GM23338 (cell line): ENCODE measurements at regions not wholly inside any gene's neighbourhood (a gene's known extent, or its start where the extent isn't known, plus 50 kb on each side); places are given as distances from the start of the nearest gene placed in this dataset.

ENCODE experiments used
- ATAC-seq: fragments of 200-7000 bp; cut with Tn5 transposase; 3 replicates; pipeline ENCODE4 v1.9.1; 2020
- DNase-seq: peaks from one replicate; pipeline ENCODE4 v3.0.0-alpha.2; 2015; ENCODE audit warnings: low spot score
- H2AFZ ChIP-seq: fragments of 200-600 bp; sonication (generic); 2 replicates; pipeline ENCODE4 v1.8.0; 2016; ENCODE audit warnings: antibody characterized with exemption, mild to moderate bottlenecking, moderate library complexity
- H3F3A ChIP-seq: fragments of 200-600 bp; sonication (generic); replicated peaks from 2 replicates; pipeline ENCODE4 v1.8.0; 2017; ENCODE audit warnings: antibody characterized with exemption, mixed run types, low read depth
- H3K27ac ChIP-seq: fragments of 200-600 bp; sonication (generic); 2 replicates; pipeline ENCODE4 v1.6.1; 2016; ENCODE audit warnings: low read depth
- H3K27me3 ChIP-seq: fragments of 200-600 bp; sonication (generic); 2 replicates; pipeline ENCODE4 v1.8.0; 2016; ENCODE audit warnings: mild to moderate bottlenecking, mixed run types, moderate library complexity; ENCODE audit not compliant: insufficient read depth
- H3K36me3 ChIP-seq: fragments of 200-600 bp; sonication (generic); 2 replicates; pipeline ENCODE4 v1.8.0; 2016; ENCODE audit warnings: mild to moderate bottlenecking; ENCODE audit not compliant: insufficient read depth
- H3K4me1 ChIP-seq: fragments of 200-600 bp; sonication (generic); 2 replicates; pipeline ENCODE4 v1.8.0; 2016; ENCODE audit warnings: mild to moderate bottlenecking, moderate library complexity; ENCODE audit not compliant: insufficient read depth
- H3K4me2 ChIP-seq: fragments of 200-600 bp; sonication (generic); 2 replicates; pipeline ENCODE4 v1.7.1; 2017; ENCODE audit warnings: mixed run types
- H3K4me3 ChIP-seq: fragments of 200-600 bp; sonication (generic); 2 replicates; pipeline ENCODE4 v1.6.1; 2016; ENCODE audit warnings: mixed run types
- H3K79me2 ChIP-seq: fragments of 200-600 bp; sonication (generic); replicated peaks from 2 replicates; pipeline ENCODE4 v1.8.0; 2017; ENCODE audit warnings: mild to moderate bottlenecking; ENCODE audit not compliant: insufficient read depth
- H3K9me2 ChIP-seq: fragments of 200-600 bp; sonication (generic); 2 replicates; pipeline ENCODE4 v1.8.0; 2017; ENCODE audit not compliant: insufficient read depth
- H4K20me1 ChIP-seq: fragments of 200-600 bp; sonication (generic); replicated peaks from 2 replicates; pipeline ENCODE4 v1.8.0; 2017; ENCODE audit warnings: mild to moderate bottlenecking; ENCODE audit not compliant: insufficient read depth
- H3K27ac Mint-ChIP-seq: 2 replicates; pipeline ENCODE4 v1.8.0; 2020; ENCODE audit warnings: inconsistent platforms, mild to moderate bottlenecking, moderate library complexity, mixed read lengths
- H3K27me3 Mint-ChIP-seq: 3 replicates; pipeline ENCODE4 v1.8.0; 2022; ENCODE audit warnings: low read depth, mild to moderate bottlenecking, moderate library complexity, mixed read lengths, inconsistent platforms; ENCODE audit not compliant: insufficient read depth, poor library complexity
- H3K36me3 Mint-ChIP-seq: 3 replicates; pipeline ENCODE4 v1.8.0; 2021; ENCODE audit warnings: low read depth, mild to moderate bottlenecking, inconsistent platforms, moderate library complexity, mixed read lengths
- H3K4me1 Mint-ChIP-seq: 3 replicates; pipeline ENCODE4 v1.8.0; 2020; ENCODE audit warnings: mild to moderate bottlenecking, inconsistent platforms, mixed read lengths
- H3K4me3 Mint-ChIP-seq: 3 replicates; pipeline ENCODE4 v1.8.0; 2021; ENCODE audit warnings: moderate library complexity, mild to moderate bottlenecking, inconsistent platforms, mixed read lengths
- H3K9me3 Mint-ChIP-seq: 3 replicates; pipeline ENCODE4 v1.8.0; 2020; ENCODE audit warnings: moderate library complexity, mild to moderate bottlenecking, inconsistent platforms, mixed read lengths
- CREB1 ChIP-seq: fragments of 250-450 bp; sonication (Bioruptor Pico); IDR thresholded peaks from 2 replicates; pipeline ENCODE4 v1.5.0; 2020; ENCODE audit warnings: low read depth, mild to moderate bottlenecking, moderate library complexity
- EZH2 ChIP-seq: fragments of 200-600 bp; sonication (generic); IDR thresholded peaks from one replicate; pipeline ENCODE4 v1.8.0; 2017; ENCODE audit warnings: antibody characterized with exemption, mild to moderate bottlenecking, low read depth; ENCODE audit not compliant: unreplicated experiment
- EZH2phosphoT487 ChIP-seq: fragments of 200-600 bp; sonication (generic); IDR thresholded peaks from one replicate; pipeline ENCODE4 v1.8.1; 2018; ENCODE audit warnings: antibody characterized with exemption; ENCODE audit not compliant: unreplicated experiment
- JUNB ChIP-seq: IDR thresholded peaks from one replicate; pipeline ENCODE4 v1.6.1; 2016; ENCODE audit warnings: antibody characterized with exemption; ENCODE audit not compliant: unreplicated experiment
- NANOG ChIP-seq: IDR thresholded peaks from 2 replicates; pipeline ENCODE4 v1.6.1; 2016; ENCODE audit warnings: antibody characterized with exemption, borderline replicate concordance
- POLR2AphosphoS5 ChIP-seq: IDR thresholded peaks from 2 replicates; pipeline ENCODE4 v1.6.1; 2016; ENCODE audit warnings: antibody characterized with exemption, low read depth
- STAT1 ChIP-seq: IDR thresholded peaks from one replicate; pipeline ENCODE4 v1.6.1; 2016; ENCODE audit warnings: antibody characterized with exemption; ENCODE audit not compliant: unreplicated experiment
- ZNF114 ChIP-seq: fragments of 250-450 bp; sonication (Bioruptor Pico); IDR thresholded peaks from 2 replicates; pipeline ENCODE4 v1.5.0; 2020; ENCODE audit warnings: mild to moderate bottlenecking, moderate library complexity
- ZNF331 ChIP-seq: fragments of 250-450 bp; sonication (Bioruptor Pico); IDR thresholded peaks from 2 replicates; pipeline ENCODE4 v1.5.0; 2020; ENCODE audit warnings: low read depth, mild to moderate bottlenecking, moderate library complexity
- TF ChIP-seq, protein P1 (sequence below): fragments of 250-450 bp; sonication (Bioruptor Pico); IDR thresholded peaks from 2 replicates; pipeline ENCODE4 v1.5.0; 2020; ENCODE audit warnings: mild to moderate bottlenecking, moderate library complexity
- TF ChIP-seq, protein P2 (sequence below): IDR thresholded peaks from 2 replicates; pipeline ENCODE4 v1.6.1; 2016; ENCODE audit warnings: antibody characterized with exemption
- TF ChIP-seq, protein P3 (sequence below), 2 experiments: fragments of 200-600 bp in 1 of 2; sonication (generic) in 1 of 2; conservative IDR thresholded peaks; 2 replicates each; pipeline versions ENCODE4 v1.5.1 to v1.6.1; 2016 to 2017; ENCODE audit warnings: antibody characterized with exemption in 2 of 2, low read depth in 2 of 2, mild to moderate bottlenecking in 2 of 2, moderate library complexity in 1 of 2
- TF ChIP-seq, protein P4 (sequence below): IDR thresholded peaks from one replicate; pipeline ENCODE4 v1.6.1; 2018; ENCODE audit warnings: antibody characterized with exemption; ENCODE audit not compliant: unreplicated experiment

DNA sequence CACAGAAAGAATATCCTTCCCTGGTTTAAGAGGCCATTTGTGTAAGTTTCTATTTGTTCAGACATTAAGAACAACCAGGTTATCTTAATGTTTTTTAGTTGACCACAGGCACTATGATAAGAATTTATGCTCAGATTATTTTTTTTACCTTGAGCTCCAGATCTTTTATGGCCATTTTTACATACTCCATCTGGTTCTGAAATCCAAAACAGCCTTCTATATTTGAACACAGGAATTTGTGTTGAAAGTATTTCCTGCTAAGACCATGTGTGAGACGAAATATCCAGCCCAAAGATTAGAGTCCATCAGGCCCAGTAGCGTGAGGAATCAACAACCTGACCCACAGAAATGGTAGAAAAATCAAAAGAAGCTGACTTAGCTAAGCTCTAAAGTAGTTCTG is 569.9 kb upstream of the FAT3 start:
- no peaks in the 10 kb centered on the region for H3K27me3 ChIP-seq
- no peak overlapping the region for H3K27ac ChIP-seq
- H2AFZ ChIP-seq, result no peak overlapping the region
- H3K4me3 ChIP-seq, result no peak overlapping the region
- H3K27me3 Mint-ChIP-seq, result no peaks in the 10 kb centered on the region
- no peak overlapping the region for H3K27ac Mint-ChIP-seq
- TF ChIP-seq, protein P1, sequence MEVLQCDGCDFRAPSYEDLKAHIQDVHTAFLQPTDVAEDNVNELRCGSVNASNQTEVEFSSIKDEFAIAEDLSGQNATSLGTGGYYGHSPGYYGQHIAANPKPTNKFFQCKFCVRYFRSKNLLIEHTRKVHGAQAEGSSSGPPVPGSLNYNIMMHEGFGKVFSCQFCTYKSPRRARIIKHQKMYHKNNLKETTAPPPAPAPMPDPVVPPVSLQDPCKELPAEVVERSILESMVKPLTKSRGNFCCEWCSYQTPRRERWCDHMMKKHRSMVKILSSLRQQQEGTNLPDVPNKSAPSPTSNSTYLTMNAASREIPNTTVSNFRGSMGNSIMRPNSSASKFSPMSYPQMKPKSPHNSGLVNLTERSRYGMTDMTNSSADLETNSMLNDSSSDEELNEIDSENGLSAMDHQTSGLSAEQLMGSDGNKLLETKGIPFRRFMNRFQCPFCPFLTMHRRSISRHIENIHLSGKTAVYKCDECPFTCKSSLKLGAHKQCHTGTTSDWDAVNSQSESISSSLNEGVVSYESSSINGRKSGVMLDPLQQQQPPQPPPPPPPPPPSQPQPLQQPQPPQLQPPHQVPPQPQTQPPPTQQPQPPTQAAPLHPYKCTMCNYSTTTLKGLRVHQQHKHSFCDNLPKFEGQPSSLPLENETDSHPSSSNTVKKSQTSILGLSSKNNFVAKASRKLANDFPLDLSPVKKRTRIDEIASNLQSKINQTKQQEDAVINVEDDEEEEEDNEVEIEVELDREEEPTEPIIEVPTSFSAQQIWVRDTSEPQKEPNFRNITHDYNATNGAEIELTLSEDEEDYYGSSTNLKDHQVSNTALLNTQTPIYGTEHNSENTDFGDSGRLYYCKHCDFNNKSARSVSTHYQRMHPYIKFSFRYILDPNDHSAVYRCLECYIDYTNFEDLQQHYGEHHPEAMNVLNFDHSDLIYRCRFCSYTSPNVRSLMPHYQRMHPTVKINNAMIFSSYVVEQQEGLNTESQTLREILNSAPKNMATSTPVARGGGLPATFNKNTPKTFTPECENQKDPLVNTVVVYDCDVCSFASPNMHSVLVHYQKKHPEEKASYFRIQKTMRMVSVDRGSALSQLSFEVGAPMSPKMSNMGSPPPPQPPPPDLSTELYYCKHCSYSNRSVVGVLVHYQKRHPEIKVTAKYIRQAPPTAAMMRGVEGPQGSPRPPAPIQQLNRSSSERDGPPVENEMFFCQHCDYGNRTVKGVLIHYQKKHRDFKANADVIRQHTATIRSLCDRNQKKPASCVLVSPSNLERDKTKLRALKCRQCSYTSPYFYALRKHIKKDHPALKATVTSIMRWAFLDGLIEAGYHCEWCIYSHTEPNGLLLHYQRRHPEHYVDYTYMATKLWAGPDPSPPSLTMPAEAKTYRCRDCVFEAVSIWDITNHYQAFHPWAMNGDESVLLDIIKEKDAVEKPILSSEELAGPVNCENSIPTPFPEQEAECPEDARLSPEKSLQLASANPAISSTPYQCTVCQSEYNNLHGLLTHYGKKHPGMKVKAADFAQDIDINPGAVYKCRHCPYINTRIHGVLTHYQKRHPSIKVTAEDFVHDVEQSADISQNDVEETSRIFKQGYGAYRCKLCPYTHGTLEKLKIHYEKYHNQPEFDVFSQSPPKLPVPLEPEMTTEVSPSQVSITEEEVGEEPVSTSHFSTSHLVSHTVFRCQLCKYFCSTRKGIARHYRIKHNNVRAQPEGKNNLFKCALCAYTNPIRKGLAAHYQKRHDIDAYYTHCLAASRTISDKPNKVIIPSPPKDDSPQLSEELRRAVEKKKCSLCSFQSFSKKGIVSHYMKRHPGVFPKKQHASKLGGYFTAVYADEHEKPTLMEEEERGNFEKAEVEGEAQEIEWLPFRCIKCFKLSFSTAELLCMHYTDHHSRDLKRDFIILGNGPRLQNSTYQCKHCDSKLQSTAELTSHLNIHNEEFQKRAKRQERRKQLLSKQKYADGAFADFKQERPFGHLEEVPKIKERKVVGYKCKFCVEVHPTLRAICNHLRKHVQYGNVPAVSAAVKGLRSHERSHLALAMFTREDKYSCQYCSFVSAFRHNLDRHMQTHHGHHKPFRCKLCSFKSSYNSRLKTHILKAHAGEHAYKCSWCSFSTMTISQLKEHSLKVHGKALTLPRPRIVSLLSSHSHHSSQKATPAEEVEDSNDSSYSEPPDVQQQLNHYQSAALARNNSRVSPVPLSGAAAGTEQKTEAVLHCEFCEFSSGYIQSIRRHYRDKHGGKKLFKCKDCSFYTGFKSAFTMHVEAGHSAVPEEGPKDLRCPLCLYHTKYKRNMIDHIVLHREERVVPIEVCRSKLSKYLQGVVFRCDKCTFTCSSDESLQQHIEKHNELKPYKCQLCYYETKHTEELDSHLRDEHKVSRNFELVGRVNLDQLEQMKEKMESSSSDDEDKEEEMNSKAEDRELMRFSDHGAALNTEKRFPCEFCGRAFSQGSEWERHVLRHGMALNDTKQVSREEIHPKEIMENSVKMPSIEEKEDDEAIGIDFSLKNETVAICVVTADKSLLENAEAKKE (CRISPR knock-in tag), result no peak
- TF ChIP-seq EZH2phosphoT487 (no peak), ZNF114 (CRISPR knock-in tag) (no peak), EZH2 (no peak), CREB1 (no peak), STAT1 (no peak), ZNF331 (CRISPR knock-in tag) (no peak), POLR2AphosphoS5 (no peak), NANOG (no peak), JUNB (no peak)
- TF ChIP-seq, protein P2, sequence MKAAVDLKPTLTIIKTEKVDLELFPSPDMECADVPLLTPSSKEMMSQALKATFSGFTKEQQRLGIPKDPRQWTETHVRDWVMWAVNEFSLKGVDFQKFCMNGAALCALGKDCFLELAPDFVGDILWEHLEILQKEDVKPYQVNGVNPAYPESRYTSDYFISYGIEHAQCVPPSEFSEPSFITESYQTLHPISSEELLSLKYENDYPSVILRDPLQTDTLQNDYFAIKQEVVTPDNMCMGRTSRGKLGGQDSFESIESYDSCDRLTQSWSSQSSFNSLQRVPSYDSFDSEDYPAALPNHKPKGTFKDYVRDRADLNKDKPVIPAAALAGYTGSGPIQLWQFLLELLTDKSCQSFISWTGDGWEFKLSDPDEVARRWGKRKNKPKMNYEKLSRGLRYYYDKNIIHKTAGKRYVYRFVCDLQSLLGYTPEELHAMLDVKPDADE, result no peak
- TF ChIP-seq, protein P3, sequence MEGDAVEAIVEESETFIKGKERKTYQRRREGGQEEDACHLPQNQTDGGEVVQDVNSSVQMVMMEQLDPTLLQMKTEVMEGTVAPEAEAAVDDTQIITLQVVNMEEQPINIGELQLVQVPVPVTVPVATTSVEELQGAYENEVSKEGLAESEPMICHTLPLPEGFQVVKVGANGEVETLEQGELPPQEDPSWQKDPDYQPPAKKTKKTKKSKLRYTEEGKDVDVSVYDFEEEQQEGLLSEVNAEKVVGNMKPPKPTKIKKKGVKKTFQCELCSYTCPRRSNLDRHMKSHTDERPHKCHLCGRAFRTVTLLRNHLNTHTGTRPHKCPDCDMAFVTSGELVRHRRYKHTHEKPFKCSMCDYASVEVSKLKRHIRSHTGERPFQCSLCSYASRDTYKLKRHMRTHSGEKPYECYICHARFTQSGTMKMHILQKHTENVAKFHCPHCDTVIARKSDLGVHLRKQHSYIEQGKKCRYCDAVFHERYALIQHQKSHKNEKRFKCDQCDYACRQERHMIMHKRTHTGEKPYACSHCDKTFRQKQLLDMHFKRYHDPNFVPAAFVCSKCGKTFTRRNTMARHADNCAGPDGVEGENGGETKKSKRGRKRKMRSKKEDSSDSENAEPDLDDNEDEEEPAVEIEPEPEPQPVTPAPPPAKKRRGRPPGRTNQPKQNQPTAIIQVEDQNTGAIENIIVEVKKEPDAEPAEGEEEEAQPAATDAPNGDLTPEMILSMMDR (conservative IDR thresholded peaks at IDR 0.05; ENCODE audit: low read depth in 2 of 2), result no peak
- TF ChIP-seq, protein P4, sequence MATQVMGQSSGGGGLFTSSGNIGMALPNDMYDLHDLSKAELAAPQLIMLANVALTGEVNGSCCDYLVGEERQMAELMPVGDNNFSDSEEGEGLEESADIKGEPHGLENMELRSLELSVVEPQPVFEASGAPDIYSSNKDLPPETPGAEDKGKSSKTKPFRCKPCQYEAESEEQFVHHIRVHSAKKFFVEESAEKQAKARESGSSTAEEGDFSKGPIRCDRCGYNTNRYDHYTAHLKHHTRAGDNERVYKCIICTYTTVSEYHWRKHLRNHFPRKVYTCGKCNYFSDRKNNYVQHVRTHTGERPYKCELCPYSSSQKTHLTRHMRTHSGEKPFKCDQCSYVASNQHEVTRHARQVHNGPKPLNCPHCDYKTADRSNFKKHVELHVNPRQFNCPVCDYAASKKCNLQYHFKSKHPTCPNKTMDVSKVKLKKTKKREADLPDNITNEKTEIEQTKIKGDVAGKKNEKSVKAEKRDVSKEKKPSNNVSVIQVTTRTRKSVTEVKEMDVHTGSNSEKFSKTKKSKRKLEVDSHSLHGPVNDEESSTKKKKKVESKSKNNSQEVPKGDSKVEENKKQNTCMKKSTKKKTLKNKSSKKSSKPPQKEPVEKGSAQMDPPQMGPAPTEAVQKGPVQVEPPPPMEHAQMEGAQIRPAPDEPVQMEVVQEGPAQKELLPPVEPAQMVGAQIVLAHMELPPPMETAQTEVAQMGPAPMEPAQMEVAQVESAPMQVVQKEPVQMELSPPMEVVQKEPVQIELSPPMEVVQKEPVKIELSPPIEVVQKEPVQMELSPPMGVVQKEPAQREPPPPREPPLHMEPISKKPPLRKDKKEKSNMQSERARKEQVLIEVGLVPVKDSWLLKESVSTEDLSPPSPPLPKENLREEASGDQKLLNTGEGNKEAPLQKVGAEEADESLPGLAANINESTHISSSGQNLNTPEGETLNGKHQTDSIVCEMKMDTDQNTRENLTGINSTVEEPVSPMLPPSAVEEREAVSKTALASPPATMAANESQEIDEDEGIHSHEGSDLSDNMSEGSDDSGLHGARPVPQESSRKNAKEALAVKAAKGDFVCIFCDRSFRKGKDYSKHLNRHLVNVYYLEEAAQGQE, result no peak
- no peaks in the 10 kb centered on the region; the same call in 2 of the 3 replicates for H3K4me1 Mint-ChIP-seq
- H3K4me3 Mint-ChIP-seq, result no peak overlapping the region
- no peaks in the 10 kb centered on the region for H3K36me3 Mint-ChIP-seq
- H3K9me3 Mint-ChIP-seq, result no peaks in the 10 kb centered on the region; the same call in 2 of the 3 replicates
- no peaks in the 10 kb centered on the region for H3K79me2 ChIP-seq
- H3K4me2 ChIP-seq, result no peak overlapping the region
- no peaks in the 10 kb centered on the region for H3F3A ChIP-seq
- H3K4me1 ChIP-seq, result no peaks in the 10 kb centered on the region
- no peaks in the 10 kb centered on the region for H3K36me3 ChIP-seq
- DNase-seq (no peak), ATAC-seq (no peak)
- no peaks in the 10 kb centered on the region for H4K20me1 ChIP-seq
- H3K9me2 ChIP-seq, result no peaks in the 10 kb centered on the region; the same call in 1 of the 2 replicates
